Tibial artery (tissue), 4 donors: ENCODE measurements at regions not wholly inside any gene's neighbourhood (a gene's known extent, or its start where the extent isn't known, plus 50 kb on each side); places are given as distances from the start of the nearest gene placed in this dataset.
"Not testable (repeated sequence)": the region's sequence is repeated elsewhere in the genome, so short reads cannot be mapped to it uniquely, and the experiment has no call there.

Experiments used
- DNase-seq, 2 donors: peaks; one replicate each; pipeline ENCODE4 v3.0.0-alpha.2; 2019
- H3K27ac ChIP-seq, 2 donors: fragments of 200-600 bp; sonication (generic) in 1 of 2; 1 replicate in 1 of 2; 2 replicates in 1 of 2; pipeline ENCODE4 v1.5.1; 2018 to 2019; ENCODE audit warnings: mild to moderate bottlenecking in 1 of 2
- H3K27me3 ChIP-seq, 2 donors: fragments of 200-600 bp; sonication (generic) in 1 of 2; one replicate each; pipeline versions ENCODE4 v1.5.1 to v1.6.0; 2016 to 2019
- H3K36me3 ChIP-seq, 3 donors: fragments of 200-600 bp; sonication (generic) in 2 of 3; one replicate each; pipeline ENCODE4 v1.5.1; 2016 to 2019; ENCODE audit warnings: mild to moderate bottlenecking in 2 of 3
- H3K4me1 ChIP-seq, 4 donors: fragments of 200-600 bp; sonication (generic) in 2 of 4; 1 replicate in 3 of 4; 2 replicates in 1 of 4; pipeline ENCODE4 v1.5.1; 2016 to 2019
- H3K4me3 ChIP-seq, 2 donors: fragments of 200-600 bp; sonication (generic) in 1 of 2; 1 replicate in 1 of 2; 2 replicates in 1 of 2; pipeline ENCODE4 v1.5.1; 2018 to 2019; ENCODE audit warnings: mild to moderate bottlenecking in 2 of 2
- H3K9me3 ChIP-seq, 3 donors: fragments of 200-600 bp; sonication (generic) in 1 of 3; one replicate each; pipeline ENCODE4 v1.5.1; 2016 to 2019
- CTCF ChIP-seq, 2 experiments: fragments of 200-600 bp in 1 of 2; fragments of 450-650 bp in 1 of 2; IDR thresholded peaks; one replicate each; pipeline ENCODE4 v1.5.1; 2017 to 2019; ENCODE audit warnings: antibody characterized with exemption in 2 of 2, mild to moderate bottlenecking in 1 of 2, moderate library complexity in 1 of 2
- intact Hi-C: fragments of 100-400 bp; cut with DNase I; formaldehyde crosslinking; loops from one replicate; pipeline ENCODE4 v1.15.0; 2023; ENCODE audit warnings: low total_unique reads

- Histone ChIP-seq H3K4me1 (no peaks in the 10 kb centered on the region), H3K27me3 (no peaks in the 10 kb centered on the region), H3K9me3 (no peaks in the 10 kb centered on the region), H3K27ac (no peak overlapping the region), H3K4me3 (no peak overlapping the region), H3K36me3 (no peaks in the 10 kb centered on the region)
- no peak for TF ChIP-seq CTCF (IDR thresholded peaks at IDR 0.05)
- intact Hi-C loops, result no loop called here
- DNase-seq, result no peak
These were observed 345.7 kb downstream of the SV2B start for GRCh38 chr15:91445695-91446228.

GRCh38 chr15:91447991-91448644 lies 348.1 kb downstream of the SV2B start:
- Histone ChIP-seq H3K4me1 (no peaks in the 10 kb centered on the region), H3K9me3 (no peaks in the 10 kb centered on the region), H3K27me3 (no peaks in the 10 kb centered on the region), H3K27ac (no peak overlapping the region), H3K4me3 (no peak overlapping the region), H3K36me3 (no peaks in the 10 kb centered on the region)
- intact Hi-C loops, result no loop called here
- DNase-seq, result no peak
- TF ChIP-seq CTCF (IDR thresholded peaks at IDR 0.05), result no peak

- H3K36me3 ChIP-seq, DNase-seq, H3K9me3 ChIP-seq, H3K4me3 ChIP-seq, H3K4me1 ChIP-seq, intact Hi-C loops, H3K27me3 ChIP-seq, H3K27ac ChIP-seq: not testable (repeated sequence)
These were observed 353.3 kb downstream of the SV2B start for GRCh38 chr15:91453376-91453775.

GRCh38 chr15:91456251-91456718 lies 356.2 kb downstream of the SV2B start:
- Histone ChIP-seq H3K27me3 (no peaks in the 10 kb centered on the region), H3K4me3 (no peak overlapping the region), H3K36me3 (no peaks in the 10 kb centered on the region), H3K4me1 (no peaks in the 10 kb centered on the region), H3K27ac (no peak overlapping the region), H3K9me3 (peaks cover 0 to 4% (median 3%) of the 10 kb centered on the region in 3 donors)
- intact Hi-C loops, result no loop called here
- no peak for DNase-seq
- TF ChIP-seq CTCF (IDR thresholded peaks at IDR 0.05), result no peak

GRCh38 chr15:91456921-91457320 lies 356.9 kb downstream of the SV2B start:
- peaks cover 0 to 4% (median 3%) of the 10 kb centered on the region in 3 donors for H3K9me3 ChIP-seq
- H3K4me1 ChIP-seq, result no peaks in the 10 kb centered on the region
- H3K27ac ChIP-seq, result no peak overlapping the region
- no peaks in the 10 kb centered on the region for H3K27me3 ChIP-seq
- no peaks in the 10 kb centered on the region for H3K36me3 ChIP-seq
- intact Hi-C loops, result no loop called here
- no peak for TF ChIP-seq CTCF (IDR thresholded peaks at IDR 0.05)
- no peak for DNase-seq
- H3K4me3 ChIP-seq, result no peak overlapping the region

- no peaks in the 10 kb centered on the region for H3K27me3 ChIP-seq
- intact Hi-C loops, result no loop called here
- no peaks in the 10 kb centered on the region for H3K4me1 ChIP-seq
- H3K9me3 ChIP-seq, result no peaks in the 10 kb centered on the region
- TF ChIP-seq CTCF (IDR thresholded peaks at IDR 0.05), result no peak
- H3K4me3 ChIP-seq, result no peak overlapping the region
- DNase-seq, result no peak
- no peaks in the 10 kb centered on the region for H3K36me3 ChIP-seq
- H3K27ac ChIP-seq, result no peak overlapping the region
These were observed 361.3 kb downstream of the SV2B start for GRCh38 chr15:91461377-91461776.
